ENCODE measurements at regions not wholly inside any gene's neighbourhood (a gene's known extent, or its start where the extent isn't known, plus 50 kb on each side); places are given as distances from the start of the nearest gene placed in this dataset.

- DNase-seq, result no peak
Measured at GRCh38 chr1:208551633-208552320, 307.6 kb upstream of the PLXNA2 start.

DNA sequence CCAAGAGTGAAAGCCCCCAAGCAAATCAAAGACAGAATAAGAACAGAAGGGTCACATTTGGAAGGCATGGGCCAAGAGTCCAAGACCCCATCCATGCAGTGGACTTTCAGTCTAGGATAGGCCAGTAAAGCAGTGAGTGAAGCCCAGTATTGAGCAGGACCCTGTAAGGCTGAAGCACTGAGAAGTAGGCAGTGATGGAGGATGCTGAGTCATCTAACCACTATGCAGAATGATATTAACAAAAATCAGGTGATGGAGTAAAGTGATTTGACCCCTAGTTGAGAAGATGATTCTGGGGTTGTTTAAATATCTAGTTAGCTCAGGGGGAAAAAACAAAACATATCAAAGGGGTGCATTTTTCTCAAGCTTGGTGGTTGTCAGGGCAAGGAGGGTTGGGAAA, 308.7 kb upstream of the PLXNA2 start:
- no peak for DNase-seq

GRCh38 chr1:208556461-208556860, 312.3 kb upstream of the PLXNA2 start:
- no peak for DNase-seq

DNA sequence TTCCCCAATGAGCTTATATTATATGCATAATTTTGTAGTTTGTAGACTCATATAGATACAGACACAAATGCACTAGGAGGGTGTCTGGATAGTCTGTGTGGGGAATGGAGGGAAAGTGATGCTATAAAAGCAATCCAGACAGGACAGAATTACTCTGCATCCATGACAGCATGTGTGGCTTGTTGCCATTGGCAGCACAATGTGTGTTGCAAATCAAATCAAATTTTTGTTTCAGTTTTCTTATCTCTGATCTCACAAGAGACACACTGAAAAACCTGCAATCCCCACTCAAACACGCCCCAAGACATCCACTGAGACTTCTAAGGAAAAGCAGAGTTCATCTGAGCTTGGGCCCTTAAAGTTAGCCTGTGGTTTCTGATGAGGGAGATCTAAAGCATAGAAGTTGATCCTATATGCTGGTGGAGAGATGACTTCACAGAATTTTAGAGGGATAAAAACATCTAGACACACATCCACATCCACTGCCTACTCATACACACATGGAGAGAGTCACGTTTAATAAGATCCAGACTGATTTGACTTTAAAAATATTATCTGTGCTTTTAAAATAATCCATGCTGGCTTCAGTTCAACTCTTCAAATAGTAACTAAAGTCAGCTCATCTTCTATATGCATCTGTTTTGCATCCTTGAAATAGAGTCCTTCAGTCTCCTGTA, 313.0 kb upstream of the PLXNA2 start:
- no peak for DNase-seq

GRCh38 chr1:208557723-208558094, 313.5 kb upstream of the PLXNA2 start:
- DNase-seq, result no peak

DNA sequence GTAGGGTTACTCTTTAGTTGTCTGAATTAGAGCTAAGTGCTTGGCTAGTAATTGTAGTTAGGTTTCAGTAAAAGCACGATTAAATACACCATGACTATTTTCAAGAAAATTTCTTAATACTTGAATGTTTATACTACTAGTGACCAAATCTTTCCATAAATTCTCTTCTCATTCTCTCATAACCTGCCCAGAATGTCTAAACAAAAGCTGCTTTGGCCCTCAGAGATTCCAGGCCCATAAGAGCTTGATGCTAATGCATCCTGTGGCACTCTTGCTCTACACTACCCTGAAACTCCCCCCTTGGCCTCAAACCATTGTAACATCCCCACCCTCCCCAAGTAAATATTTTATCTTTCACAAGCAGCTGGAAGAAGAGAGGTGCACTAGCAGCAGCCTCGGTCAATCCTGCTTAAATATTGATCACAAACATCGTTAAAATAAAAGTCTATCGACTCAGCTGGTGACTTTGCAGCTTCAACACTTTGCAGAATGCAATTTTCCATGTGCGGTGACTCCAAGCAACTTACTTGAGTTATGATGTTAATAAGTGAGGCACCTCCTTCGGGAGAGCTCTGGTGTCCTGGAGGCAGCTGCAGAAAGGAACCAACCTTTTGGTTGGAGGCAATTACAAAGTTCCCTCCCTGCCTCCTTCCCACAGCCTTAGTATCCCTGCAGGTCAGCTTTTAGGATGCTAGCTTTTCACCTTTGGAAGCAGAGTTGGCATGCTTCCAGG, 315.6 kb upstream of the PLXNA2 start:
- no peak for DNase-seq

DNA sequence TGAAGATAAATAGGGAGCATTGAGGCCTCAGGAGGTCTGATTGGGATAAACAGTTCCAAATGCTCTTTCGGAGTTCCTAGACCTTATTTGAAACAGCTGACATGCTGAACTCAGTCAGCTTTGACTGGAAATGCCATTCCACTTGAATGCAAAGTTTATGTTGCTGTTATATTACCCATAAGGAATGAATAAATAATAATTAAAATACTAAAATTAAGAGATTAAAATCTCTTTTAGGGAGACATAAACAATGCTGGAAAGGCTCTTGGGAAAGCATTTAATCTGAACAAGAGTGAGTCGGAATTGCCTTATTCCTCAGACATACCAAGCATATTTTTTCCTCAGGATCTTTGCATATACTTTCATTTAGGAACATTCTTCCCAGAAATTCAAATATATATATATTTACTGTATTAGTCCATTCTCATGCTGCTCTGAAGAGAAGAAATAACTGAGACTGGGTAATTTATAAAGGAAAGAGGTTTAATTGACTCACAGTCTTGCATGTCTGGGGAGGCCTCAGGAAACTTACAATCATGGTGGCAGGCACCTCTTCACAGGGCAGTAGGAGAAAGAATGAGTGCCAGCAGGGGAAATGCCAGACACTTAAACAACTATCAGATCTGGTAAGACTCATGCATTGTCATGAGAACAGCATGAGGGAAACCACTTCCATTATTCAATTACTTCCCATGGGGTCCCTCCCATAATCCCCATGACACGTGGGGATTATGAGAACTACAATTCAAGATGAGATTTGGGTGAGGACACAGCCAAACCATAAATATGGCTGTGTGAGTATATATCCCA, 318.2 kb upstream of the PLXNA2 start:
- no peak for DNase-seq

- no peak for DNase-seq
Measured at GRCh38 chr1:208564466-208564865, 320.3 kb upstream of the PLXNA2 start.

DNA sequence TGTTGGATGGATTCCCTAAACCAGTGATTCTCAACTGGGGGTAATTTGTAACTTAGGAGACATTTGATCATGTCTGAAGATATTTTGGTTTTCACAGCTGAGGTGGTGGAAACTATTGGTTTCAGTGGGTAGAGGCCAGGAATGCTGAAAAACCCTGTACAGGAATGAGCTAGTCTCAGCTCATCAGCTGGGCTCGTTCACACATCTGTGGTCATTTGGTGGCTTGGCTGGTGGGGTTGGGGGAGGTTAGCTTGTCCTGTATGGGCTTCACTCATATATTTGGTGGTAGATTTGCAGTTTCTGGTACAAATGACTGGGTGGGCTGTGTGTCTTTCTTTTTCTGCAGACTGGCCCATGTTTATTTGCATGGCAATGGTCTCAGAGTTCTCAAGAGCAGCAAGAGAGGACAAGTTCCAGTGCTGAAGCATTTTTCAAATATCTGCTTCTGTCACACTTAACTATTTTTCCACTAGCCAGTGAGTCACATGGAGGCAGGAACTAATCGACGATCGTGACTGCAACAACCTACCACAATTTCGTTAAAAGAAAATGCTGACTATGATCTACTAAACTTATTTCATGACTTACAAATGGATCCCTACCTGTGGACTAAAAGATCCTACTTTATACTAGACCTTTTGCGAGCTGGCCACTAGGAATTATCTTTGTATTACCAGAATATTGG, 321.7 kb upstream of the PLXNA2 start:
- no peak for DNase-seq

DNA sequence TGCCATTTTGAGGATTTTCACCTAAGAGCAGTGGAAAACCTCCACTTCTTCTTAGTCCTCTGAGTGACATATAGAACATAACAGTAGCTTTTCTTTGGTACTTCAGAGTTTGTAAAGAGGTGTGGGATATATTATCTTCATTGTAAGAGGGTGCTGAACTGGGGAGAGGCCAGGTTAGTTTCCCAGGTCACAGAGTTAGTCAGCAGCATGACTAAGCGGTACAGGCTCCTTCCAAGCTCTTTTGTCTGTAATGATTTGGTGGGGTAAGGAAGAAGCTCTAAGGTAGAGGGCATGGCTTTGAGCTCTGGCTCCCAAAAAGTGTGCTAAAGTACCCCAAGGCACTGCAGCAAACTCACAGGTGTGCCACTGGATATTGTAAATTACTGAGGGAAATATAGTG, 325.0 kb upstream of the PLXNA2 start:
- DNase-seq, result no peak

GRCh38 chr1:208570362-208570761, 326.2 kb upstream of the PLXNA2 start:
- no peak for DNase-seq

- DNase-seq, result no peak
Measured at GRCh38 chr1:208576425-208576824, 332.2 kb upstream of the PLXNA2 start.

- DNase-seq, result no peak
Measured at GRCh38 chr1:208577381-208577905, 333.3 kb upstream of the PLXNA2 start.

DNA sequence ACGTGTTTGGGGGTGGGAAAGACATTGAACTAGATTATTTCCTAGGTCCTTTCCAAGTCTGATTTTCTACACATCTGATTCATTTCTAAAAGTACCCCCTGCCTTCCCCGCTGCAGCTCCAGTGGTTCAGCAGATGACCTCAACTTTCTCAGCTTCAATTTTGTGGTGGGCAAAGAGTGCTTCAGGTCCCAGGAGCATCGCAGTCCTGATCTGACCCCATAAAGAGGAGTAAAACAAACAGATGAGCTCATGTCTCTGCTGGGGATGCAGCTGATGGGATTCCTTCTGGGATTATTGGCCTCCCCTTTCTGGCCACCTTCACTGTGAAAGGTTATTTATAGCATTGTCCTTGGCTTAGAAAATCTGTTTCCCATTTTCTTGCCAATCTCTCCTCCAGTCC, 337.0 kb upstream of the PLXNA2 start:
- no peak for DNase-seq

- no peak for DNase-seq
Measured at GRCh38 chr1:208581667-208582066, 337.5 kb upstream of the PLXNA2 start.

DNA sequence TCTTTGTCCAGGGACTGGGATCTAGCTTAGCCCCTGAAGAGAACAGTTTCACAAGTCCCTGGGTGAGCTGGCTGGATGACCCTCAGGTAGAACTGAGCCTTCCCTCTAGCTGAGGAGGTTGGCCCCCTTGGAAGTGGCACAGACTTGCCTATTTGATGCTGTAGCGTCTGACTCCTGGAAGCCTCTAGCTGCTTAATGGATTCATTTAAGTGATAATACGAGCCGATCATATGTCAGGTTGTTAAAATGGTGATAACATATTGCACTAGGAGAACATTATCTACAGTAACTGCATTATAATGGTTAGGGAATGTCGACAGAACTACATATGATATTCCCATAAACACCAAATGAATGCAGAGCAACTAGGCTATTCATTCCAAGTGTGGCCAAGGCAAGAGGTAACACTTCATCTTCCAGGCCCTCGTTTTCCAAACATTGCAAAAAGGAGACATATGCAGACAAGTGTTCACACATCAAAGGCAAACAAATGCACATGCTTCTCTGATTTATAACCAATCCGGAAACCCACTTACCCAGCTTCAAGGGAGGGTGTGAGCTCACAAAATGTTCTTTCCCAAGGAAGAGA, 340.1 kb upstream of the PLXNA2 start:
- DNase-seq, result no peak

DNA sequence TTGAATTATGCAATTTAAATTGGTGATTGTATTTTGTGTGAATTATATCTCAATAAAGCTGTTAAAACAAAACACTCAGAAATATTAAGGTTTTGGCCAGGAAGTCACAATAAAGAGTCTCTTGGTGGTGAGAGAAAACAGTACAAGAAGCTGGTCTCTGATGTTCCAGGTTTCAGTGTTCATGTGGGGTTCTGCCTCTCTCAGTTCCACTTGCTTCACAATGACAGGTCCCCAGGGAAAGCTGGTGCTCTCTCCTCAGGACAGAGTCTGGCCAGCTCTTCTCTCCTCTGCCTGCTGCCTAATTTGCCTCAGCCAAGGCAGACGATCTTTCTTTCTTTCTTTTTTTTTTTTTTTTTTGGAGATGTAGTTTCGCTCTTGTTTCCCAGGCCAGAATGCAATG, 342.9 kb upstream of the PLXNA2 start:
- no peak for DNase-seq

DNA sequence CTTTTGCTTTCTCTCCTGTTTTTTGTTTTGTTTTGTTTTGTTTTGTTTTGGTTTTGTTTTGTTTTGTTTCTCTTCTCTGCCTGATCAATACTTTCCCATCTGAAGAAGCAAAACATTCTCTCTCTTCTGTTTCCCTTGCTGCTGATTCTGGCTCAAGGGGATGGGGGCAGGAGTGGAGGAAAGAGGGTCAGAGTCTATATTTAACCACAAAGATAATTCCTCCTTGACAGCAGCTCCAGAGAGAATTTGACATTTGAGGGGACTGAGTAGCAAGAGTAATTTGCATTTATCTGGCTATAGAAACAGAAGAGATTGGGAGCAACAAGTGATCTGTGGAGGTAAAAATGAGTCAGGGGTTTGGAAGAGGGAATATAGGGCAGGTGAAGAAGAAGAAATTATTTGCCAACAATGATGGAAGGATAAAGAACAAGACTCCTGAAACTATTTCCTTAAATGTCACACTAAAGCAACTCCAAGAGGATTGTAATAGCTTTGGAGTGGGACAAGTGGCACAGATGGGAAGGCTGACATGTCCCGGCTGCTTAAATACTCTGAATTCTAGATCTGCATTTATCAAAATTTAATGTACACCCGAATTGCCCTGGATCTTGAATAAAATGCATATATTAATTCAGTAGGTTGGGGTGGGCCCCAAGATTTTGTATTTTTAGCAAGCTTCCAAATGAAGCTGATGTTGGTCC, 349.3 kb upstream of the PLXNA2 start:
- no peak for DNase-seq

- no peak for DNase-seq
Measured at GRCh38 chr1:208595236-208595635, 351.1 kb upstream of the PLXNA2 start.

GRCh38 chr1:208595745-208596144, 351.6 kb upstream of the PLXNA2 start:
- DNase-seq, result no peak

DNA sequence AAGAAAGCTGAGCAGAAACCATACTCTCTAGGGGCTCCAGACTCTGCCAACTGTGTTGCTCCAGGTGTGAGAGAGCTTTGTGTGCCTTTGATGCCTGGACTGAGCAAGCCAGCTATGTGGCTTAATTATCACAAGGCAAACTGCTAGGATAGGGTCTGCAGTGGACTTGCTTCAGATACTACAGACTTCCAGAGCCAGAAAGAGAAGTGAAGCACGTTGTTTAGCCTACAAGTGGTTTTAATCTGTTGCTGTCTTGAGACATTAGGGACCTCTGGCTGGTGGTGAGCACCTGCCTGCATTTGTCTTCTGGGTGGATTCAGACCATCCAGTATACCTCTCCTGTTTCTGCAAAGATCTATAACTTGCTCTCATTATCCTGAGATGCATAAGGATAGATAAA, 353.4 kb upstream of the PLXNA2 start:
- DNase-seq, result no peak
